ENCODE measurements at regions not wholly inside any gene's neighbourhood (a gene's known extent, or its start where the extent isn't known, plus 50 kb on each side); places are given as distances from the start of the nearest gene placed in this dataset.

GRCh38 chr7:69198250-69198649 is 400.0 kb upstream of the AUTS2 start:
- Histone ChIP-seq H3K27me3 (no peaks in the 10 kb centered on the region), H3K9ac (no peak overlapping the region), H3K4me2 (no peak overlapping the region; a peak in 1 of 22 replicates), H3K4me3 (no peak overlapping the region; a peak in 1 of 20 replicates), H3K27ac (peak overlapping the region in 4 of 11 experiments; percentile 70 to 83 (median 80); a peak in 4 of 22 replicates), H3K4me1 (peaks cover 0 to 32% (median 21%) of the 10 kb centered on the region in 10 experiments; a peak in 16 of 20 replicates), H3K9me3 (replicated peaks in 1 of 11) (peaks cover 48 to 86% (median 74%) of the 10 kb centered on the region in 11 experiments), H4K20me1 (no peaks in the 10 kb centered on the region), H3K36me3 (no peaks in the 10 kb centered on the region)
- TF ChIP-seq Cebpa-rat (IDR thresholded peaks at IDR 0.05), result no peak

GRCh38 chr7:69199041-69199440 is 399.2 kb upstream of the AUTS2 start:
- no peak for TF ChIP-seq Cebpa-rat (IDR thresholded peaks at IDR 0.05)
- H3K4me2 ChIP-seq, result peak overlapping the region in 8 of 11 experiments; percentile 6 to 50 (median 38); a peak in 12 of 22 replicates
- H3K4me1 ChIP-seq, result peaks cover 0 to 39% (median 21%) of the 10 kb centered on the region in 10 experiments; a peak in 16 of 20 replicates

GRCh38 chr7:69199661-69200060 is 398.6 kb upstream of the AUTS2 start:
- peak overlapping the region; percentile 36 to 88 (median 71); a peak in 21 of 22 replicates for H3K27ac ChIP-seq
- H3K4me1 ChIP-seq, result peaks cover 0 to 39% (median 21%) of the 10 kb centered on the region in 10 experiments; a peak in 16 of 20 replicates
- no peaks in the 10 kb centered on the region for H3K36me3 ChIP-seq
- no peaks in the 10 kb centered on the region for H4K20me1 ChIP-seq
- H3K9ac ChIP-seq, result peak overlapping the region in 4 of 11 experiments; percentile 23 to 61 (median 38); a peak in 7 of 22 replicates
- H3K27me3 ChIP-seq, result no peaks in the 10 kb centered on the region
- no peak overlapping the region; a peak in 1 of 20 replicates for H3K4me3 ChIP-seq
- 0 out of 22 replicates have a peak, but pooled peaks of 1 of the 11 experiments have one; percentile 45 for TF ChIP-seq Cebpa-rat (IDR thresholded peaks at IDR 0.05)
- H3K4me2 ChIP-seq, result peak overlapping the region in 9 of 11 experiments; percentile 2 to 50 (median 34); a peak in 15 of 22 replicates
- H3K9me3 ChIP-seq (replicated peaks in 1 of 11), result peaks cover 41 to 74% (median 63%) of the 10 kb centered on the region in 11 experiments

More at GRCh38 chr7:69199041-69199440, 399.2 kb upstream of the AUTS2 start:
- H4K20me1 ChIP-seq, result no peaks in the 10 kb centered on the region
- peak overlapping the region in 4 of 11 experiments; percentile 23 to 61 (median 38); a peak in 8 of 22 replicates for H3K9ac ChIP-seq
- H3K9me3 ChIP-seq (replicated peaks in 1 of 11), result peaks cover 44 to 80% (median 69%) of the 10 kb centered on the region in 11 experiments
- H3K27me3 ChIP-seq, result no peaks in the 10 kb centered on the region
- H3K27ac ChIP-seq, result peak overlapping the region; percentile 36 to 88 (median 71); a peak in 21 of 22 replicates
- no peak overlapping the region; a peak in 1 of 20 replicates for H3K4me3 ChIP-seq
- no peaks in the 10 kb centered on the region for H3K36me3 ChIP-seq

GRCh38 chr7:69203871-69204270 is 394.4 kb upstream of the AUTS2 start:
- H3K9me3 ChIP-seq (replicated peaks in 1 of 11), result peaks cover 23 to 43% (median 30%) of the 10 kb centered on the region in 11 experiments
- no peaks in the 10 kb centered on the region for H3K27me3 ChIP-seq
- no peak for TF ChIP-seq Cebpa-rat (IDR thresholded peaks at IDR 0.05)
- no peak overlapping the region for H3K4me3 ChIP-seq
- H3K9ac ChIP-seq, result no peak overlapping the region
- H3K4me2 ChIP-seq, result no peak overlapping the region
- no peaks in the 10 kb centered on the region for H3K36me3 ChIP-seq
- no peaks in the 10 kb centered on the region; a peak in 1 of 22 replicates for H4K20me1 ChIP-seq
- H3K4me1 ChIP-seq, result peaks cover 11 to 55% (median 30%) of the 10 kb centered on the region in 10 experiments
- no peak overlapping the region for H3K27ac ChIP-seq

GRCh38 chr7:69204943-69205342 is 393.3 kb upstream of the AUTS2 start:
- Histone ChIP-seq H3K9ac (no peak overlapping the region), H3K9me3 (replicated peaks in 1 of 11) (peaks cover 12 to 32% (median 19%) of the 10 kb centered on the region in 11 experiments; a peak in 19 of 22 replicates), H3K27ac (no peak overlapping the region), H3K27me3 (no peaks in the 10 kb centered on the region), H3K4me1 (peaks cover 19 to 56% (median 30%) of the 10 kb centered on the region in 10 experiments), H3K4me2 (no peak overlapping the region), H3K36me3 (no peaks in the 10 kb centered on the region), H4K20me1 (no peaks in the 10 kb centered on the region; a peak in 1 of 22 replicates), H3K4me3 (no peak overlapping the region)
- TF ChIP-seq Cebpa-rat (IDR thresholded peaks at IDR 0.05), result no peak

- Histone ChIP-seq H3K9ac (no peak overlapping the region), H3K4me3 (no peak overlapping the region), H3K36me3 (no peaks in the 10 kb centered on the region), H3K27ac (no peak overlapping the region), H4K20me1 (no peaks in the 10 kb centered on the region; a peak in 1 of 22 replicates), H3K4me1 (peaks cover 18 to 53% (median 24%) of the 10 kb centered on the region in 10 experiments), H3K9me3 (replicated peaks in 1 of 11) (peaks cover 9 to 26% (median 14%) of the 10 kb centered on the region in 11 experiments; a peak in 14 of 22 replicates), H3K4me2 (no peak overlapping the region), H3K27me3 (no peaks in the 10 kb centered on the region)
- no peak for TF ChIP-seq Cebpa-rat (IDR thresholded peaks at IDR 0.05)
Observed at GRCh38 chr7:69205581-69205980, 392.7 kb upstream of the AUTS2 start.

- peak overlapping the region; percentile 54 to 75 (median 69) for H3K4me2 ChIP-seq
- H3K27ac ChIP-seq, result peak overlapping the region in 5 of 11 experiments; percentile 17 to 49 (median 47); a peak in 7 of 22 replicates
- H4K20me1 ChIP-seq, result no peaks in the 10 kb centered on the region; a peak in 1 of 22 replicates
Observed at GRCh38 chr7:69208276-69208675, 390.0 kb upstream of the AUTS2 start.

GRCh38 chr7:69208848-69209247 is 389.4 kb upstream of the AUTS2 start:
- peaks cover 0 to 9% (median 0%) of the 10 kb centered on the region in 11 experiments; a peak in 1 of 22 replicates for H3K9me3 ChIP-seq (replicated peaks in 1 of 11)
- H3K4me3 ChIP-seq, result no peak overlapping the region
- H3K27ac ChIP-seq, result peak overlapping the region in 5 of 11 experiments; percentile 17 to 49 (median 47); a peak in 8 of 22 replicates

More at GRCh38 chr7:69208276-69208675, 390.0 kb upstream of the AUTS2 start:
- peaks cover 19 to 63% (median 37%) of the 10 kb centered on the region in 10 experiments for H3K4me1 ChIP-seq
- H3K9me3 ChIP-seq (replicated peaks in 1 of 11), result peaks cover 0 to 9% (median 0%) of the 10 kb centered on the region in 11 experiments; a peak in 1 of 22 replicates
- H3K36me3 ChIP-seq, result no peaks in the 10 kb centered on the region
- no peaks in the 10 kb centered on the region for H3K27me3 ChIP-seq
- TF ChIP-seq Cebpa-rat (IDR thresholded peaks at IDR 0.05), result no peak
- H3K9ac ChIP-seq, result peak overlapping the region in 2 of 11 experiments; percentile 7 to 37; a peak in 1 of 22 replicates
- no peak overlapping the region for H3K4me3 ChIP-seq

GRCh38 chr7:69211336-69211735 is 386.9 kb upstream of the AUTS2 start:
- no peak for TF ChIP-seq Cebpa-rat (IDR thresholded peaks at IDR 0.05)
- H3K4me2 ChIP-seq, result peak overlapping the region in 6 of 11 experiments; percentile 9 to 28 (median 22); a peak in 8 of 22 replicates
- H3K36me3 ChIP-seq, result no peaks in the 10 kb centered on the region
- no peak overlapping the region for H3K4me3 ChIP-seq
- H3K27me3 ChIP-seq, result no peaks in the 10 kb centered on the region
- no peak overlapping the region for H3K27ac ChIP-seq
- H3K4me1 ChIP-seq, result peaks cover 19 to 57% (median 37%) of the 10 kb centered on the region in 10 experiments
- H3K9ac ChIP-seq, result no peak overlapping the region
- H3K9me3 ChIP-seq (replicated peaks in 1 of 11), result 0 out of 22 replicates have a peak, but pooled peaks cover 0 to 5% (median 0%) of the 10 kb centered on the region in 11 experiments
- H4K20me1 ChIP-seq, result no peaks in the 10 kb centered on the region; a peak in 1 of 22 replicates

More at GRCh38 chr7:69208848-69209247, 389.4 kb upstream of the AUTS2 start:
- H3K4me1 ChIP-seq, result peaks cover 19 to 63% (median 37%) of the 10 kb centered on the region in 10 experiments
- peak overlapping the region; percentile 54 to 75 (median 69) for H3K4me2 ChIP-seq
- TF ChIP-seq Cebpa-rat (IDR thresholded peaks at IDR 0.05), result no peak
- no peaks in the 10 kb centered on the region for H3K36me3 ChIP-seq
- no peaks in the 10 kb centered on the region for H3K27me3 ChIP-seq
- H3K9ac ChIP-seq, result peak overlapping the region in 2 of 11 experiments; percentile 7 to 37; a peak in 2 of 22 replicates
- no peaks in the 10 kb centered on the region; a peak in 1 of 22 replicates for H4K20me1 ChIP-seq

All from BLaER1 treated with 17β-estradiol and CSF1 and Interleukin-3, amounts not matched to agents 10 nM and 100 nM (cell line).